Spleen (tissue), 7 donors: ENCODE measurements at regions not wholly inside any gene's neighbourhood (a gene's known extent, or its start where the extent isn't known, plus 50 kb on each side); places are given as distances from the start of the nearest gene placed in this dataset.

Experiments used
- POLR2A ChIP-seq, 3 donors: fragments of 450-650 bp; IDR thresholded peaks; one replicate each; pipeline ENCODE4 v1.5.1; 2017; ENCODE audit warnings: antibody characterized with exemption in 3 of 3, mild to moderate bottlenecking in 1 of 3
- POLR2AphosphoS5 ChIP-seq, 3 donors: sonication (generic); formaldehyde crosslinking; IDR thresholded peaks; one replicate each; pipeline ENCODE4 v1.5.1; 2017; ENCODE audit warnings: antibody characterized with exemption in 3 of 3
- TF ChIP-seq, protein P1 (sequence below), 11 experiments: fragments of 200-600 bp in 7 of 11; fragments of 450-650 bp in 4 of 11; sonication (generic) in 4 of 11; IDR thresholded peaks in 8 of 11; conservative IDR thresholded peaks in 3 of 11; 1 replicate in 7 of 11; 2 replicates in 4 of 11; pipeline versions ENCODE4 v1.4.0 to v1.8.0; 2016 to 2021; ENCODE audit warnings: antibody characterized with exemption in 11 of 11, inconsistent platforms in 4 of 11, mild to moderate bottlenecking in 1 of 11
- donor health status: DM: no; HTN: no; CAD: no; lungs with moderate emphysema.
- donor health status: DM: no; HTN: no; CAD: no.
- donor health status: DM: no; HTN: no; CAD: no.

DNA sequence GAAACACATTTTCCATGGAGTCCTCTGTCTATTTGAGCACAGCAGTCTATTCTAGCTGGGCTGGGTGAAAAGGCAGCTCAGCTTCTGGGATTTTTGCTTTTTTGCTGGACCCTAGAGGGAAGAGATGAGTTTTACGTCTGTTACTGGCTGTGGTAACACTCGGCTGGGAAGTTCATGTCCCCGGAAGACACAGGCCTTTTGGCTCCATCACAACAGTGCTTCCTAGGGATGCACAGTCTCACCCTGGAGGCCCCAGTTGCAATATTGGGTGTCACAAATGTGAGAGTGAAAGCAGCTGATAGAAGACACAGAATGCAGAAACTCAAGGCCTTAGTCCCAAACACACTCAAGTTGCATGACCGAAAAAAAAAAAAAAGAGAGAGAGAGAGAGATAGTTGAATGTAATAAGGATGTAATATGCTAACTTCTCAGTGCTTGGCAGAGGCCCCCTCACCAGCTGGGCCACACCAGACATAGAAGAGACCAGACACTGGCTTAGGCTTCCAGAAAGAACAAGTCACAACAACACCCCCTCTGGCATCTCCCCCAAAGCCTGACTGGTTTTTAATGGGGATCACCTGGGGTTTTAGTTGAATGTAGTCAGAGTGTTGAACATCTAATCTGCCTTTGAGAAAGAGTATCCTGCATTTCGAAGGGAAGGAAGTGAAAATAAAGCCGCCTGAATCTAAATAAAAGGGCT is 545.4 kb upstream of the FZD8 start:
- TF ChIP-seq POLR2AphosphoS5 (IDR thresholded peaks at IDR 0.05) = no peak
- TF ChIP-seq, protein P1, sequence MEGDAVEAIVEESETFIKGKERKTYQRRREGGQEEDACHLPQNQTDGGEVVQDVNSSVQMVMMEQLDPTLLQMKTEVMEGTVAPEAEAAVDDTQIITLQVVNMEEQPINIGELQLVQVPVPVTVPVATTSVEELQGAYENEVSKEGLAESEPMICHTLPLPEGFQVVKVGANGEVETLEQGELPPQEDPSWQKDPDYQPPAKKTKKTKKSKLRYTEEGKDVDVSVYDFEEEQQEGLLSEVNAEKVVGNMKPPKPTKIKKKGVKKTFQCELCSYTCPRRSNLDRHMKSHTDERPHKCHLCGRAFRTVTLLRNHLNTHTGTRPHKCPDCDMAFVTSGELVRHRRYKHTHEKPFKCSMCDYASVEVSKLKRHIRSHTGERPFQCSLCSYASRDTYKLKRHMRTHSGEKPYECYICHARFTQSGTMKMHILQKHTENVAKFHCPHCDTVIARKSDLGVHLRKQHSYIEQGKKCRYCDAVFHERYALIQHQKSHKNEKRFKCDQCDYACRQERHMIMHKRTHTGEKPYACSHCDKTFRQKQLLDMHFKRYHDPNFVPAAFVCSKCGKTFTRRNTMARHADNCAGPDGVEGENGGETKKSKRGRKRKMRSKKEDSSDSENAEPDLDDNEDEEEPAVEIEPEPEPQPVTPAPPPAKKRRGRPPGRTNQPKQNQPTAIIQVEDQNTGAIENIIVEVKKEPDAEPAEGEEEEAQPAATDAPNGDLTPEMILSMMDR (IDR thresholded peaks at IDR 0.05 in 8 of 11, conservative IDR thresholded peaks at IDR 0.05 in 3 of 11) = no peak
- TF ChIP-seq POLR2A (IDR thresholded peaks at IDR 0.05) = no peak
